Naive thymus-derived CD8-positive, alpha-beta T cell (primary cell): ENCODE measurements at regions not wholly inside any gene's neighbourhood (a gene's known extent, or its start where the extent isn't known, plus 50 kb on each side); places are given as distances from the start of the nearest gene placed in this dataset.
A peak's percentile ranks its signal among the peaks of the same experiment; 100 is the strongest.

Experiments
- ATAC-seq, 2 donors: fragments of 150-1000 bp; cut with Tn5 transposase in 1 of 2; sonication (Bioruptor Pico), chemical (Tn5 transposase) in 1 of 2; 1 replicate in 1 of 2; 2 replicates in 1 of 2; pipeline ENCODE4 v1.10.0; 2021; ENCODE audit warnings: mild to moderate bottlenecking in 2 of 2, moderate library complexity in 2 of 2
- POLR2A ChIA-PET: fragments of 350-600 bp; sonication (Branson Sonifier 250); formaldehyde crosslinking; loops from one replicate; lab custom pipeline; 2021; ENCODE audit warnings: antibody characterized with exemption; lab: Charles Lee
- DNase-seq, 10 donors: peaks; one replicate each; pipeline versions ENCODE4 v3.0.0 to v3.0.0-alpha.2; 2020 to 2022
- H3K27ac Mint-ChIP-seq, 10 donors: one replicate each; pipeline ENCODE4 v1.8.0; 2020 to 2022; ENCODE audit warnings: mild to moderate bottlenecking in 10 of 10, mixed read lengths in 10 of 10, moderate library complexity in 4 of 10, inconsistent platforms in 1 of 10
- H3K27me3 Mint-ChIP-seq, 5 donors: one replicate each; pipeline ENCODE4 v1.8.0; 2021 to 2022; ENCODE audit warnings: mixed read lengths in 5 of 5
- H3K36me3 Mint-ChIP-seq, 3 donors: one replicate each; pipeline ENCODE4 v1.8.0; 2020 to 2022; ENCODE audit warnings: mixed read lengths in 3 of 3, mild to moderate bottlenecking in 2 of 3, inconsistent platforms in 1 of 3
- H3K4me1 Mint-ChIP-seq, 4 donors: one replicate each; pipeline ENCODE4 v1.8.0; 2021 to 2022; ENCODE audit warnings: mixed read lengths in 4 of 4
- H3K4me3 Mint-ChIP-seq, 10 donors: one replicate each; pipeline ENCODE4 v1.8.0; 2020 to 2022; ENCODE audit warnings: mild to moderate bottlenecking in 10 of 10, mixed read lengths in 10 of 10, moderate library complexity in 6 of 10, inconsistent platforms in 1 of 10
- H3K9me3 Mint-ChIP-seq, 9 donors: one replicate each; pipeline ENCODE4 v1.8.0; 2020 to 2022; ENCODE audit warnings: mixed read lengths in 9 of 9, mild to moderate bottlenecking in 3 of 9, inconsistent platforms in 1 of 9, moderate library complexity in 1 of 9

GRCh38 chr20:24079661-24080412 is 91.3 kb upstream of the GGTLC1 start:
- H3K9me3 Mint-ChIP-seq: no peaks in the 10 kb centered on the region
- no peaks in the 10 kb centered on the region for H3K36me3 Mint-ChIP-seq
- no peaks in the 10 kb centered on the region for H3K27me3 Mint-ChIP-seq
- no peak for DNase-seq
- no peak overlapping the region for H3K27ac Mint-ChIP-seq
- peaks cover 0 to 5% (median 0%) of the 10 kb centered on the region in 4 donors for H3K4me1 Mint-ChIP-seq
- H3K4me3 Mint-ChIP-seq: no peak overlapping the region
- POLR2A ChIA-PET: interaction anchor here (0.6 kb wide), 1 partner anchor 52 kb away, joined by 3 read pairs; no protein-coding TSS in a partner anchor
- ATAC-seq: no peak

- Mint-ChIP-seq H3K4me3 (no peak overlapping the region), H3K9me3 (peaks cover 0 to 3% (median 2%) of the 10 kb centered on the region in 9 donors), H3K27me3 (no peaks in the 10 kb centered on the region), H3K27ac (peak overlapping the region in 1 of 10 donors; percentile 2), H3K36me3 (peaks cover 0 to 3% (median 2%) of the 10 kb centered on the region in 3 donors), H3K4me1 (peaks cover 0 to 4% (median 0%) of the 10 kb centered on the region in 4 donors)
- DNase-seq: no peak
- no peak for ATAC-seq
- POLR2A ChIA-PET: no interaction called here
Observed at GRCh38 chr20:24077145-24077544, 88.6 kb upstream of the GGTLC1 start.

GRCh38 chr20:24070679-24071078 is 82.1 kb upstream of the GGTLC1 start:
- Mint-ChIP-seq H3K27ac (no peak overlapping the region), H3K36me3 (peaks cover 0 to 28% (median 22%) of the 10 kb centered on the region in 3 donors), H3K27me3 (no peaks in the 10 kb centered on the region), H3K4me3 (no peak overlapping the region), H3K9me3 (peaks cover 4 to 38% (median 25%) of the 10 kb centered on the region in 9 donors), H3K4me1 (peaks cover 6 to 10% (median 9%) of the 10 kb centered on the region in 4 donors)
- POLR2A ChIA-PET: no interaction called here
- ATAC-seq (no peak), DNase-seq (no peak)

GRCh38 chr20:24066076-24066700 is 77.6 kb upstream of the GGTLC1 start:
- DNase-seq: peak in 7 of 10 donors; percentile 8 to 52 (median 28)
- Mint-ChIP-seq H3K36me3 (peaks cover 0 to 16% (median 10%) of the 10 kb centered on the region in 3 donors), H3K9me3 (peaks cover 3 to 26% (median 18%) of the 10 kb centered on the region in 9 donors), H3K27ac (peak overlapping the region; percentile 65 to 92 (median 89)), H3K4me1 (peaks cover 11 to 16% (median 12%) of the 10 kb centered on the region in 4 donors), H3K27me3 (no peaks in the 10 kb centered on the region), H3K4me3 (peak overlapping the region; percentile 67 to 85 (median 76))
- ATAC-seq: peak; percentile 85 to 90
- POLR2A ChIA-PET: interaction anchor here (1.8 kb wide), 1 partner anchor 39 kb away, joined by 7 read pairs; no protein-coding TSS in a partner anchor

- peaks cover 11 to 16% (median 13%) of the 10 kb centered on the region in 4 donors for H3K4me1 Mint-ChIP-seq
- POLR2A ChIA-PET: no interaction called here
- ATAC-seq (no peak), DNase-seq (no peak)
- peaks cover 0 to 7% (median 0%) of the 10 kb centered on the region in 3 donors for H3K36me3 Mint-ChIP-seq
- H3K27ac Mint-ChIP-seq: peak overlapping the region in 1 of 10 donors; percentile 7
- H3K9me3 Mint-ChIP-seq: peaks cover 0 to 15% (median 7%) of the 10 kb centered on the region in 9 donors
- no peaks in the 10 kb centered on the region for H3K27me3 Mint-ChIP-seq
- peak overlapping the region in 1 of 10 donors; percentile 54 for H3K4me3 Mint-ChIP-seq
Observed at GRCh38 chr20:24064915-24065314, 76.3 kb upstream of the GGTLC1 start.

GRCh38 chr20:24064092-24064491 is 75.5 kb upstream of the GGTLC1 start:
- no peaks in the 10 kb centered on the region for H3K27me3 Mint-ChIP-seq
- ATAC-seq (no peak), DNase-seq (no peak)
- peaks cover 0 to 11% (median 4%) of the 10 kb centered on the region in 9 donors for H3K9me3 Mint-ChIP-seq
- H3K4me3 Mint-ChIP-seq: no peak overlapping the region
- POLR2A ChIA-PET: no interaction called here
- peaks cover 0 to 3% (median 0%) of the 10 kb centered on the region in 3 donors for H3K36me3 Mint-ChIP-seq
- peaks cover 11 to 16% (median 13%) of the 10 kb centered on the region in 4 donors for H3K4me1 Mint-ChIP-seq
- peak overlapping the region in 2 of 10 donors; percentile 0 to 7 for H3K27ac Mint-ChIP-seq

GRCh38 chr20:24063100-24063499 is 74.5 kb upstream of the GGTLC1 start:
- Mint-ChIP-seq H3K4me1 (peaks cover 11 to 16% (median 13%) of the 10 kb centered on the region in 4 donors), H3K9me3 (peaks cover 0 to 2% (median 0%) of the 10 kb centered on the region in 9 donors), H3K4me3 (no peak overlapping the region), H3K36me3 (no peaks in the 10 kb centered on the region), H3K27me3 (no peaks in the 10 kb centered on the region), H3K27ac (no peak overlapping the region)
- DNase-seq: no peak
- ATAC-seq: no peak
- POLR2A ChIA-PET: no interaction called here

GRCh38 chr20:24060851-24061590 is 72.4 kb upstream of the GGTLC1 start:
- no peak for DNase-seq
- Mint-ChIP-seq H3K4me3 (no peak overlapping the region), H3K36me3 (no peaks in the 10 kb centered on the region), H3K27me3 (no peaks in the 10 kb centered on the region), H3K27ac (peak overlapping the region in 2 of 10 donors; percentile 2 to 69), H3K4me1 (peaks cover 6 to 11% (median 7%) of the 10 kb centered on the region in 4 donors), H3K9me3 (no peaks in the 10 kb centered on the region)
- ATAC-seq: no peak
- POLR2A ChIA-PET: no interaction called here

GRCh38 chr20:24059174-24059573 is 70.6 kb upstream of the GGTLC1 start:
- peaks cover 0 to 6% (median 0%) of the 10 kb centered on the region in 4 donors for H3K4me1 Mint-ChIP-seq
- ATAC-seq (no peak), DNase-seq (no peak)
- H3K4me3 Mint-ChIP-seq: no peak overlapping the region
- no peaks in the 10 kb centered on the region for H3K36me3 Mint-ChIP-seq
- H3K9me3 Mint-ChIP-seq: no peaks in the 10 kb centered on the region
- POLR2A ChIA-PET: no interaction called here
- no peaks in the 10 kb centered on the region for H3K27me3 Mint-ChIP-seq
- H3K27ac Mint-ChIP-seq: peak overlapping the region in 1 of 10 donors; percentile 36

GRCh38 chr20:24056491-24056890 is 67.9 kb upstream of the GGTLC1 start:
- Mint-ChIP-seq H3K4me3 (no peak overlapping the region), H3K9me3 (no peaks in the 10 kb centered on the region), H3K27me3 (no peaks in the 10 kb centered on the region), H3K36me3 (no peaks in the 10 kb centered on the region), H3K27ac (peak overlapping the region in 1 of 10 donors; percentile 30), H3K4me1 (peaks cover 0 to 7% (median 2%) of the 10 kb centered on the region in 4 donors)
- POLR2A ChIA-PET: no interaction called here
- ATAC-seq: no peak
- no peak for DNase-seq

- H3K27ac Mint-ChIP-seq: peak overlapping the region in 4 of 10 donors; percentile 24 to 29 (median 26)
- POLR2A ChIA-PET: interaction anchor here (0.5 kb wide), 1 partner anchor 55 kb away, joined by 3 read pairs; no protein-coding TSS in a partner anchor
Observed at GRCh38 chr20:24052599-24053275, 64.2 kb upstream of the GGTLC1 start.

GRCh38 chr20:24051160-24051559 is 62.6 kb upstream of the GGTLC1 start:
- Mint-ChIP-seq H3K27ac (peak overlapping the region; percentile 78 to 93 (median 84)), H3K4me3 (peak overlapping the region in 5 of 10 donors; percentile 1 to 37 (median 22)), H3K4me1 (peaks cover 2 to 45% (median 31%) of the 10 kb centered on the region in 4 donors), H3K36me3 (no peaks in the 10 kb centered on the region), H3K27me3 (no peaks in the 10 kb centered on the region), H3K9me3 (peaks cover 0 to 5% (median 0%) of the 10 kb centered on the region in 9 donors)
- no peak for DNase-seq
- POLR2A ChIA-PET: no interaction called here
- ATAC-seq: no peak

More at GRCh38 chr20:24052599-24053275, 64.2 kb upstream of the GGTLC1 start:
- ATAC-seq (no peak), DNase-seq (no peak)
- Mint-ChIP-seq H3K4me1 (peaks cover 0 to 38% (median 21%) of the 10 kb centered on the region in 4 donors), H3K4me3 (no peak overlapping the region), H3K9me3 (peaks cover 0 to 5% (median 0%) of the 10 kb centered on the region in 9 donors), H3K27me3 (no peaks in the 10 kb centered on the region), H3K36me3 (no peaks in the 10 kb centered on the region)
